HT-29 (cell line): ENCODE measurements at regions not wholly inside any gene's neighbourhood (a gene's known extent, or its start where the extent isn't known, plus 50 kb on each side); places are given as distances from the start of the nearest gene placed in this dataset.
A peak's percentile ranks its signal among the peaks of the same experiment; 100 is the strongest.

ENCODE experiments used
- DNase-seq: peaks from one replicate; pipeline ENCODE4 v3.0.0-alpha.2; 2015; ENCODE audit warnings: low spot score

DNA sequence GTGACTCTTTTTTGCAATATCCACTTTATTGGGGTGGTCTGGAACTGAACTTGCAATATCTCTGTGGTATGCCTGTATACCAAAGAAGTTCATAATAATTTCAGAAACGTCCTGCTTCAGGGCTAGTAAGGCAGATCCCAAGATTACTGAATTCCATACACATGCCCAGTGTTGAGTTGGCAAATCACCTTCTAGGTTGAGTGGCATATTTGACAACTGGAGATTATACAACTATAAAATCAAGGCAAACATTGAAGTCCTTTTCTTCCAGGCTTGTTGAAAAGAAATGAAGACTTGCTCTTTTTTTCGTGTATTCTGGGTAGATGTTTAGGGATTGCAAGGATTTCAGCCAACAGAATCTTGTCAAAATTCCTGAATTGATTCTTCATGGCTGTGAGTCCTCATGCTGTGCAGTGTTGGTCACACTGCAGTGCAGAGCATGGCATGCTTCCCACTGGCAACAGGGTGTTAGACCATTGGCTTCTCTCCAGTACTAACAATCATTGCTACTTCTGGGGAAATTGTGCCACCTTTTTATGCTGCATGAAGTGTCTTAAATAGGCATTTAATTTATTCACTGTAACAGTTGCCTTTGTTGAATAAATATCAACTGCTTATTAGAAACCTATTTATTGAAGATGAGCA, 367.1 kb upstream of the ADGRL4 start:
- DNase-seq: no peak

DNA sequence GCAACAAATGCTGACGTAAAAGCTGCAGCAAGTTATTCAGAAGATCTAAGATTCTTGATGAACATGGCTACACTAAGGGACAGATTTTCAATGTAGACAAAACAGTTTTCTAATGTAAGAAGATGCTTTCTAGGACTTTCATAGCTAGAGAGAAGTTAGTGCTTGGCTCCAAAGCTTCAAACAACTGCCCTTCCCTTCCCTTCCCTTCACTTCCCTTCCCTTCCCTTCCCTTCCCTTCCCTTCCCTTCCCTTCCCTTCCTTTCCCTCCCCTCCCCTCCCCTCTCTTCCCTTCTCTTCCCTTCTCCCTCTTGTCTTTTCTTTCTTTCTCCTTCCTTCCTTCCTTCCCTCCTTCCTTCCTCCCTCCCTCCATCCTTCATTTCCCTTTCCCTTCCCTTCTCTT, 365.3 kb upstream of the ADGRL4 start:
- DNase-seq: no peak

DNA sequence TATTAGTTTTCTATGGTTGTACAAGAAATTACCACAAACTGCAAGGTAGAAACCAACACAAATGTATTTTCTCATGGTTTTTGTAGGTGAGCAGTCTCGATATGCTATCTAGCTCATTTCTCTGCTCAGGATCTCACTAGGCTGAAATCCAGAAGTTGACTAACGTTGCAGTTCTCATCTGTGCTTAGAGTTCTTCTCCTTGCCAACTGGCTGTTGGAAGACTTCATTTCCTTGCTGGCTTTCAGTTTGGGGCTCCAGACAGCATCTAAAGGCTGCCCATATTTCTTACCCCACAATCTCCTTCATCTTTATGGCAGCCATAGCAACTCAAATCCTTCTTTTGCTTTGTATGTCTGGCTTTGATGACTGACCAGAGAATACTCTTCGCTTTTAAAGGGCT, 362.6 kb upstream of the ADGRL4 start:
- DNase-seq: no peak

DNA sequence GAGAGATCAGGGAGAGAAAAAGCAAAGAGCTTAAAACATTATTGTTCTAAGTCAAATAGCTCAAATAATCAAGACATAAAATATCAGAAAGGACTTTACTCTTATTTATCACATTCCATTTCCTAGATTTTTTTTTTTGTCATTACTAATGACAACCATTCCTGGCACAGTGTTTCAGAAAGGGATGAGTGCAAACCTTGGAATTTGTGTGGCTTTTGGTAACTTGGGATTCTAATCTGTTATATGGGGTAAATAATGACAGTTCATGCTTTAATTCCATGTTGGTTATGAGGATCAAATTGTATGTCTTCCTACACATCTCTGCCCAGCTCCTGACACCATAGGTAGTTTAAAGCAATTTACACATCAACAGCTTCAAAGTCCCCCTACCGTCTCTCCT, 358.4 kb upstream of the ADGRL4 start:
- no peak for DNase-seq

DNA sequence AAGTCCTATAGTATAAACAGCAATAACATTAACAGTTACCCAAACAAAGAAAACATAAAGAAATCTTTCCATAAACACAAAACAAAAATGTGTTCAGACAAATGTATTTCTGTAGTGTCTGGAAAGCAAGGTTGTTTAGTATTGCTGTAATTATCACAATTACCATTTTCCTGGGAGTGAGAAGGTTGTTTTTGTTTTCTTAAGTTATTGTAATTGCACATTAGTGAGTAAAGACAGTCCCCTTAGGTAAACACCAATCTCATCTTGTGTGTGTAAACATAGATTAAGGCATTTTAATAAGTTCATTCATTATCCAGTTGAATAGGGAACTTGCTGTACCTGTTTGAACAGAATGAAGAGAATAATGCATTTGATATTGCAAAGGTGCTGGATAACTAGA, 356.9 kb upstream of the ADGRL4 start:
- no peak for DNase-seq

DNA sequence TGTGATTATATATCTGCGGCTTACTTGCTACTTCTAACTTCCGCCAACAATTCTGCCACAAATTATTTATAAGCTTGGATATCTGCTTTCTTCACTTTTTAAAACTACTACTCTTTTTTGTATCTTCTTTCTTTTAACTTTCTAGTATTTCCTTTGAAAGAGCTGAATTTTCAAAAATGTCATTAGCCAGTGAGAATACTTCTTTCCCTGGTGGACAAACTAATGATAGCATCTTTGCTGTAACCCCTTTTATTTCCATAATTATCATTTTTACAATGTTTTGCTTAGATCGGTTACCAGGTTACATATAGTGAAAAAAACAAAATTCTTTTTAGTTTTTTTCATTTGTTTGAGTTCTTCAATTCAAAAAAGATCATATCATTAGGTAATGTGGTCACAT, 355.9 kb upstream of the ADGRL4 start:
- DNase-seq: no peak

DNA sequence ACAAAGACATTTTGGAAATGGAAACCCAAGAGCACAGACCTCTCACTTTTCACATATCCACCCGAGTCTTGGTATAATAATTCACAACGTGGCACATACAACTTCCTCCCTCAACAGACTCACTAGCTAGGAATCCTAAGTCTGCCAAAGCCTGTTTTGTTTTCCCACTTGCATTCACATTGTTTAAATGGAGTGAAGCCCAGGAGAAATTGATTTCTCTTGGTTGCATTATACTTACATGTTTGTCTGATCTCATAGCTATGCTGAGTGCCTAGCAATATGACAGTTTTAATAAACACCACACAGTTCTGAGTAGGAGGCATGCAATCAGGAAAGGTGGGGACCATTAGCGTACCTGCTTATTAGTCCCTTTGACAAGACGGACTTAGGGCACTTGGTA, 348.6 kb upstream of the ADGRL4 start:
- no peak for DNase-seq

DNA sequence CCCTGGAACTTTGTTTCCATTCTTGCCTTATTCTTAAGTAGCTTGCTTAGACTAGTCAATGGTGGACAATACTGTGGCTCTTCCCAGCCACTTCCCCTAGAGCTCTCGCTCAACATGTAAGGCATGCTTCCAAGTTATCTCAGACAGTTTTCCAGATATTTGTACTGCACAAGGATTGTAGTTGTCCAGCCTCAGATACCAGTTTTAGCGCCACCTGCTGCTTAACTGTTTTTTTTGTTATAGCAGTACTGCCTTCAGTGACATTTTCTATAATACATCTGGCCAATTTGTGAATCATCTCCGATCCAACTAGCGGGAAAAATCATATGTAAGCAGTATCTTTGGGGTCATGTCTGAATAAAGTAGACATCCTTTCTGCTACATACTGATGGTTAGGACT, 346.7 kb upstream of the ADGRL4 start:
- peak; percentile 71 for DNase-seq

DNA sequence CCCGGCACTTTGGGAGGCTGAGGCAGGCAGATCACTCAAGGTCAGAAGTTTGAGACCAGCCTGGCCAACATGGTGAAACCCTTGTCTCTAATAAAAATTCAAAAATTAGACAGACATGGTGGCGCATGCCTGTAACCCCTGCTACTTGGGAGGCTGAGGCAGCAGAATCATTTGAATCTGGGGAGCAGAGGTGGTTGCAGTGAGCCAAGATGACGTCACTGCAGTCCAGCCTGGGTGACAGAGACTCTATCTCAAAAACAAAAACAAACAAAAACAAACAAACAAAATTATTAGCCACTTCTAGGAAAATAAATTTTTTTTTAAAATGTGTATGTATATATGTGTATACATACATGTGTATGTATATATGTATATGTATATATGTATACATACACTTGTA, 320.3 kb upstream of the ADGRL4 start:
- DNase-seq: no peak

DNA sequence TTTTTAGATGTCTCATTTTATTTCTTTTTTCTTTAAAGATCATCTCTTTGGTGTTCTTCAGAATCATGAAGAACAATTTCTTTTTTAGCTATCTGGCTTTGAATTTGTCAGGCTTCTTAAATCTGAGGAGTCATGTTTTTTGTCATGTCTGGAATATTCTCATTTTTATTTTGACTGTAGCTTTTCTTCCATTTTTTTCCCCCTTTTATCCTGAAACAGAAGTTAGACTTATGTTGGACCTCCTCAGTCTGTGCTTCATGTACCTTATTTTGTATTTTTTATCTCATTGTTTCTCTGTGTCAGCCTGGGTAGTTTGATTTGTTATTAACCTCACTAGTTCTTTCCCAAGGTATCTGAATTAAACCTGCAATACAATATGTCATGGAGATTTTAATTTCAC, 319.2 kb upstream of the ADGRL4 start:
- DNase-seq: no peak

DNA sequence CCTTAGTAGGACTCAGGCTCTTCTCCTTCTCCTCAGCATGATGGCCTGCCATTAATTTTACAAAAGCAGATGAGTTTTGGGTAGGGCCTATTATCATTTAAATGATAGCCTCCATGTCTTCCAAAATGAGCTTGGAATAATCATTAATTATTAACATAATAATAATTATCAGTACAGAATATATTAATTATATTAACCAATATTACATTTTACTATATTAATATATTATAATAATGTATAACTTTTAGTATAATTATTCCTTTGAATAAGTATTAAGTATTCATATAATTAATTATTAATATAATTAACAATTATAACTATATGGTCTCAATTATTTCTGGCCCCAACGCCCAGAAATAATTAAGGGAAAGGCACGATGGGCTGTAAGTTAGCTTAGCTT, 318.6 kb upstream of the ADGRL4 start:
- DNase-seq: no peak

DNA sequence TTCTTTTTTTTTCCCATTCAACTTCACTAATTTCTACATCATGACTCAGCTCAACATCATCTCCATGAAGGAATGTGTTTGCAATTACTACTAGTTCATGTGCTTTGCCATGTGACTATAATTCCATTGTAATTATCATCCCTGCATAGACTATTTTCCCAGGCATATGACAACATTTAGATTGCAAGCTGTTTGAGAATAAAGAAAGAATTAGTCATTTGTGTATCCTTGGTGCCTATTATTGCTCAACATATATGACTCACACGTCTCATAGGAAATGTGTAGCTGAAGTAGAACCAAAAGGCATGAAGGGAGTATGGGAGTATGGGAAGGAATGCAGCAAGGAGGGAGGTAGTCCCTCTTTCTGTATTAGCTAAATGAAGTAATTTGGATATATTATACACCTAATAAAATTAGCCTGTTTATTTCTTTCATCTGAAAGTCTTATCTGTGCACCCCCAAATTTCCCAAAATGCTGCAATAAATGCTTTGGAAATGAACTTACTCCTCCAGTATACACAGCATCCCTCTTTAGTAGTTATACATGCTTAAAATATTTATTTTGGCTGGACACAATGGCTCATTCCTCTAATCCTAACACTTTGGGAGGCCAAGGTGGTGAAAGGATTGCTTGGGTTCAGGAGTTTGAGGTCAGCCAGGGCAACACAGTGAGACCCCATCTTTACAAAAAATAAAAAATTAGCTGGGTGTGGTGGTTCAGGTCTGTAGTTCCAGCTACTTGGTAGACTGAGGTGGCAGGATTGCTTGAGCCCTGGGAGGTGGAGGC, 316.9 kb upstream of the ADGRL4 start:
- peak; percentile 38 for DNase-seq

DNA sequence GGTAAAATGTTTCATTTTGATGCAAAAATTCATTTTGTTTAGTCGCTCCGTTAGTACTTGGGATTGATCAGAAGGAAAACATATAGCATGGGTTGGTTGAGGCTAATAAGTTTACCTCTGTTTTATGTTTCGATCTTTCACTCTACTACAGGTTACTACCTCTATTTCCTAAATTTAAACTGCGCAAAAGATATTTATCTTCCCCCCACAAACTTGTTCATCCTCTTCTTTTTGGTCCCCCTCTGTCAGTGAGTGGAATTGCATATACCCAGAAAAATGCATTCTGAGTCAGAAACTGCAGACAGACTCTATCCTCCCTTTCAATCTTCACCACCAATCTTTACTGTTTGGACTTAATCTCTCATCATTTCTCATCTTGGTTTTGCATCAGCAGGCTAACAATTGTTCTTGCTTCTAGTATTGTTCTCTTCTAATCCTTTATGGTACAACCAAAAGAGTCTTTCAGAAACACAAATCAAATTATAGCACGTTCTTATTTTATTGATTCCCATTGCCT, 316.0 kb upstream of the ADGRL4 start:
- no peak for DNase-seq

DNA sequence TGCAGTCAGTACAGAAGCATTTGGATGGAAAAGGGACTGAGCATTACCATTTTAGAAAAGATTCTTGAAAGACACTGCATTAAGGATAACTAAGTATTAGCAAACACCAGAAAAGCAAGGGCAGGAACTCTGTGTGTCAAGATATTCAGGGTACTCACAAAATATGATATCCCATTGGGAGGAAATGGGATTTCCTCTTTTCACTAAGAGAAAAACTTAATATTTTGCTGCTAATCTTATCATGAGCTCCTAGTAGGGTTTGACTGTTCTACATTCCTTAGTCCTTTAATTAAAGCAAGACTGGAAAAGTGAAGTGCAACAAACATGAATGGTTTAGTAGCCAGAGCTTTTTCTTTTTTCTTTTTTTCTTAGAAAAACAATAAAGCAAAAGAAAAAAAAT, 305.9 kb upstream of the ADGRL4 start:
- no peak for DNase-seq

DNA sequence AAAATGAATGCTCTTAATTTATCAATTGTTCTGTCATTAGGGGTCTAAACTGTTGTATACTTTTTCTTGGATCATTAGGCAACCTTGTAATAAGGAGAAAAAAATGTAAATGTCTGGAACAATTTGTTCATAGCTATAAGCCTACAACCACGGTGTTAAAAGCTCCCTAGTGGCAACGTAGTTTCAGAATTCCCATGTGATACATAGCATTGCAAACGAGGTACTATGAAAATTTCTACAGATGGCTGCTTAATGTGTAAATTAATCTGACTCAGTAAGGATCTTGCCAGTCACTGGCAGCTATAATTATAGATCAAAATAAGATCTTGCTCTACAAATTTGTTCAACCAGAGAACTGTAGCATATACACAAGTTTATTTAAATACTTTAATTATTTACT, 304.1 kb upstream of the ADGRL4 start:
- DNase-seq: no peak

DNA sequence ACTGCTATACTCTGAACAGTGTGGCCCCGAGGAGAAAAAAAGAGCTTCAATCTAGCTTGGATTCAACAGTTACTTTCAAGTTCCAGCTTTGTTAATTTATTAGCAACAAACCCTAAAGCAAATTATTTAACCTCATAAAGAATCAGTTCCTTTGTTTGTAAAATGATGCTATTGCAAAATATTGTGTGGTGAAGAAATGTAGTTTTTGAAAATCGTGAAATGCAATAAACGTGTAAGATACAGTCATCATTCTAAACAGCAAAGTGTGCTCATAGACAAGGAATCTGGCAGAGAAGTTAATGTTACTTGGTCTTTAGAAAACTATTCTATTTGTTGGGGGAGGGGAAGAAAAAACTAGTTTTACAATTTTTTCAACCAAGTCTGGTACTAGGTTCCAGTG, 297.6 kb upstream of the ADGRL4 start:
- no peak for DNase-seq

DNA sequence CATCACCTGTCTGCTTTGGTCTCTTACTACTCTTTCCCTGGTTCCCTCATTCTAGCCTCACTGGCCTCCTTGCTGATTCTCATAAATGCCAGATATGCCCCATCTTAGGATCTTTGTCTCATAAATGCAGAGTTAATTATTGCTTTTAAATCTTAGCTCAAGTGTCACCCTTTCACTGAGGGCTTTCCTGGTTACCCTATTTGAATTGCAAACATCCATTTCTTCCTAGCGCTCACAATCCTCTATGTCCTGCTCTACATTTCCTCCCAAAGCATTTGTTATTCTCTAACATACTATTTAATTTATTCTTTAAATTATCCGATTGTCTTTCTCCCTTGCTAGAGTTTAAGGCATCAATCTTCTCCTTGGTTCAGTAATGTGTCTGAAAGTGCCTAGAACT, 296.5 kb upstream of the ADGRL4 start:
- no peak for DNase-seq

DNA sequence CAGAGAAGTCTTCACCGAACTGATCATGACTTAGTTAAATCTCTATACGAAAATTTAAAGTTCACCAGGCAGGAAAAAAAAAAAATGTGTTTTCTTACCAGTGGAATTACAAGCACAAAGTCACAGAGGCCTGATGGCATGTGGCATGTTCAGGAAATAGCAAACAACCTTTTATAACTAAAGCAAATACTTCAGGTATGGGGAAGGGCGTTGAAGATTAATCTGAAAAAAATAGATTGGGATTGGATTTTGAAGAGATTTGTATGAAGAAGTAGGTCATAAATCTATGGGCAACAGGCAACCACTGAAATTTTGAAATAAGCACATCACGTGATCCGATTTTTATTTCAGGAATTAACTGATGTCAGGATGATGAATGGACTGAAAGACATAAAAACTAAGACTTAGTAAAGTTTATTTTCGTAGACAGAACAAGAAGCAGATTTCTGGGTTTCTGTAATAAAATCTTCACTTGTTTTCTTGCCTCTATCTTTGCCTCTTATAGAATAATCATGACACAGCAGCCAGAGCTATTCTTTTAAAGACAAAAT, 295.9 kb upstream of the ADGRL4 start:
- DNase-seq: no peak

DNA sequence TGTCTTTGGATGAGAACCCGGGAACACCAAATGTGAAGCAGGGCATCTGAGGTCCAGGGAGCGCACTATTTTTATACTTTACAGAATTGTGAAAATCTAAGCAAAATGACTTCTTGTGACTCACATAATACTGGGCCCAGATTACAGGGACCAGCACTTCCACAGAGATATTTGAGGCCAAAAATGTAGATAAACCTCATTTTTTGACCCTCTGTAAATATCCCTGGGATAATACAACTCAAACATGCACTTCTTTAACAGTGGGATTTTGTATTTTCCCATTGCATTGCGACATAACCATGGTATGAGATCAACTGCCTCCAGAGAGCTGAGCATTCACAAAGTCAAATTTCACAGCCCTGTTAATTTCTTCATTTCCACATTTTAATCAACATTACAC, 289.4 kb upstream of the ADGRL4 start:
- DNase-seq: no peak

DNA sequence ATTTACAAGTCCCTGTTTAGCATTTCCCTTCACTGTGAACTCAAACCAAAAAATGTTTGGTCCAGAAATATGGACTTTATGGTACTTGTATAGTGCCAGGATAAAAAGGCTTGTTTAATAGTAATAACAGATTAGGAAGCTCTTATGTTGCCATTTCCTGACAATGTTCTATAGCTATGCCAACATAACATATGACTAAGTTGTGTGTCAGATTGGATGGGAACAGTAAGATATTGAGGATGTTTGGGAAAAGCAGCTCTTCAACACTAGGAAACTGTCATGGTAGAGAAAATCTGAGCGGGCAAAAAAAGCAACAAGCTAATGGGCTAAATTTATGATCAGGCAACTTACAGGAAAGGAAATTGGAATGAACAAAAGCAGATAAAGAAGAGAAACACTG, 287.1 kb upstream of the ADGRL4 start:
- DNase-seq: no peak

DNA sequence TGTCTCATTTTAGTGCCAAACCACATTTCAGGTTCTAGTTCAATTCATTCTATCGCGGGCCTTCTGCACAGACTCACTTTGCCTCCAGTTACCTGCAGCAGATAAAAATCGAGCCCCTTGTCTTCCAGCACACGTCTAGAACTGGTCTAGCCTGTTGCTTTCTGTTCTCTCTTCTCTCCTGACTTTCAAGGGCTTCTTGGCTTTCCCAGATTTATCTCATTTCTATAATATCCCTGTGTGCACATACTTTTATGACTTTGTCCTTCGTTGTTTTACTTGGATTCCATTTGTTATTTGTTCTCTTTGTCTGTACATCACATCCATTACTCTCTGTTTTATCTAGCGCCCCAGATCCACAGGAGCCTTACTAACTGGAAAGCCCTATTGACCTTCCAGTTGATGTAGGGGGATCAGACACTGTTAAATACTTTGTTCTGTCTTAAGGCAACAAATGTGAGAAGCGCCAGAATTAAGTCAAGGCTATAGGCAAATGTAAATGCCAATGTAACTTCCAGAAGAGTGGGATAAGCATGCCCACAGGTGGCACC, 284.5 kb upstream of the ADGRL4 start:
- DNase-seq: no peak

DNA sequence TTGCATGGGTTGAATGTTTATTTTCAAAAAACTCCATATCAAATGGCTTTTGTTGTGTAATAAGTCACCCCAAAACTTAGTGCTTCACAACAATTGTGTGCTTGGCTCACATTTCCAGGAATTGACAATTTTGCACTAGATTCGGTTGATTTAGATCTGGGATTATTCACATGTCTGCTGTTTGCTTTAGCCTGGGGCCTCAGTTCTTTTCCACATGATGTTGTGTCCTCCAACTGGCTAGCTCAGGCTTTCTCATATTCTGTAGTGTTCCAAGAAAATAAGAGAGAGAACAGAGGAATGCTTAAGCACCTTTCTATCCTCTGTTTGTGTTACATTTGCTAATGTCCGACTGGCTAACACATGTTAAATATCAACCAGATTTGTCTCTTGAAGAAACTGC, 281.5 kb upstream of the ADGRL4 start:
- no peak for DNase-seq

DNA sequence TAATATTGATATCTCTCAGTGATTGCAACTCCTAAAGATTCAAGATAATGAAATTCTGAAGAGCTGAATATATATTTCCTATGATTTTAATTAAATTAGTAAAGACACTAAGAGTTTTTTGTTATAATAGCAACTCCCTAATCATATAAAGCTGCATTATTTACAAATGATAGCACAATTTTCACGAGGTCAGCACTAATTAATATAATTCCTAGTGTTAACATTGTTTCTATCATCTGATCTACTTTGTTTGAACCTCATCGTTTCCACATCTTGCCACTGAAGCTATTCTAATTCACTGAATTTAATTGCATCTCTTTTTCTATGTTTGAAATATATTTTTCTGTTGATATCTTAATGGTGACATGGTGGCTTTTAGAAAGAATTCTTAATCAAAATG, 279.1 kb upstream of the ADGRL4 start:
- DNase-seq: no peak
